ENCODE measurements at regions not wholly inside any gene's neighbourhood (a gene's known extent, or its start where the extent isn't known, plus 50 kb on each side); places are given as distances from the start of the nearest gene placed in this dataset.

DNA sequence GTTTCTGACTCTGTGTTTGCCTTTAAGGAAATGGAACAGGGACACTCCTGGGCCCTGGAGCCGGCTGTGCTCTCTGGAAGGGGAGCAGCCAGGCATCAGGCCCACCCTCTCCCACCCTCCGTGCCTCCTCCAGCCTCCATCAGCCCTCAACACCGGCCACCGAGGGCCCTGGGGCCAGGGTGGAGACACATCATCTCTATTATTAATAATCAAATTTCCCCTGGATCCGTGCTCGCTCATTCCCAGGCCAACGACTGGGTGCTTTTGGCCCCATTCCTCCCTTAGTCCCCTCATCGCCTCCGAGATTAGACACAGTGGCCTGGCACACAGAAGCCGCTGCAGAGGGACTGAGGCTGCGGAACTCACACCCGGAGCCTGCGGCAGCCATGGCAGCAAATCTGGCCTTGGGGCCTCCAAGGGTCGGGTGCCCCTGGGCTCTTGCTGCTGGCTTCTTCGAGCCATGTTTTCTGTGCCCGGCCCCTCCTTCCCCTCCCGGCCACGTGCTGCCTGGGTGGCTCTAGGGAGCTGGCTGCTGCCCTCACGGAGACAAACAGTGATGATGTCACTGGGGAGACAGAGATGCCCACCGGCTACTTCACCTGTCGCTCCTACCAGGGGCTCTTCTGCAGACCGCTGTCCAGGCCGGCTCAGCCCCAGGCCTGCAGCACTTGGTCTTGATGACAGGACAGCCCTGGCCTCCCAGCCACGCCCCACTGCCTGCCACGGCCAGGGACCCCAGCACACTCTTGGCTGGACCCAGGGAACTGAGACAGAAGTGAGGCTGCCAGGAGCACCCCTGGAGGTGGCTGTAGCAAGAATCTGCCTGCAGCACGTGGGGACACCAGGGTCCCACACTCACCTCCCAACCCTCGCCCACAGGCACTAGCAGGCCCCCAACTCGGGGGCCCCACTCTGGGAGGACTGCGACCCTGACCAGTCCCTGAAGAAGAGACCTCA, 76.6 kb upstream of the PPP1R26 start:
- Histone ChIP-seq H3K79me2 (ENCODE audit: control insufficient read depth, insufficient read depth, low read length) (no peaks in the 10 kb centered on the region), H3K4me3 (no peak overlapping the region), H3K27ac (ENCODE audit: extremely low read depth, low read depth, low read length) (no peak overlapping the region), H3K36me3 (ENCODE audit: control insufficient read depth, insufficient read depth, low read length) (no peaks in the 10 kb centered on the region), H3K27me3 (ENCODE audit: control insufficient read depth in 2 of 2, insufficient read depth in 2 of 2, low read length in 2 of 2) (peaks cover 7 to 65% of the 10 kb centered on the region in 2 experiments; a peak in 3 of 5 replicates), H3K4me1 (replicated peaks in 1 of 2; ENCODE audit: control insufficient read depth in 2 of 2, insufficient read depth in 2 of 2, low read length in 2 of 2) (peaks cover 0 to 13% of the 10 kb centered on the region in 2 experiments; a peak in 2 of 5 replicates), H3K9me3 (replicated peaks; ENCODE audit: control insufficient read depth, insufficient read depth, low read depth, low read length) (no peaks in the 10 kb centered on the region), H3K4me2 (ENCODE audit: insufficient read depth, low read length) (no peak overlapping the region), H3K9ac (ENCODE audit: insufficient read depth in 1 of 2, low read depth in 2 of 2, low read length in 2 of 2) (no peak overlapping the region), H4K20me1 (replicated peaks; ENCODE audit: control insufficient read depth, insufficient read depth, low read length) (0 out of 2 replicates have a peak, but pooled peaks cover 5% of the 10 kb centered on the region), H3K9me1 (ENCODE audit: control insufficient read depth, insufficient read depth, low read length) (no peaks in the 10 kb centered on the region), H2AFZ (ENCODE audit: low read depth, low read length) (no peak overlapping the region)
- intact Hi-C loops (cut with micrococcal nuclease) (no loop called here), in situ Hi-C loops (cut with MboI) (no loop called here)
- ATAC-seq = no peak
- no peak for TF ChIP-seq YBX1 (IDR thresholded peaks at IDR 0.05)
- TF ChIP-seq TARDBP (IDR thresholded peaks at IDR 0.05) = no peak
- no peak for TF ChIP-seq BDP1 (IDR thresholded peaks at IDR 0.05; ENCODE audit: insufficient read depth, insufficient read length)
- TF ChIP-seq POLR2G (IDR thresholded peaks at IDR 0.05; ENCODE audit: low read depth, low read length) = no peak
- no peak for TF ChIP-seq HDAC3 (IDR thresholded peaks at IDR 0.05; ENCODE audit: borderline replicate concordance, partially characterized antibody)
- no peak for TF ChIP-seq ZNF75A (CRISPR knock-in tag; IDR thresholded peaks at IDR 0.05)
- DNase-seq (ENCODE audit: extremely low read depth in 1 of 4, low spot score in 3 of 4) = no peak
- no peak for FAIRE-seq
- ChIA-PET POLR2A (no interaction called here), CTCF (ENCODE audit: low intra/inter-chr PET ratio) (interaction anchor here (0.6 to 1.1 kb wide), 2 partner anchors 10 to 190 kb away, joined by 3 read pairs; no protein-coding TSS in a partner anchor)
- no TSS peak for BruUV-seq (replicated peaks)
- WGBS (ENCODE audit: insufficient coverage, low coverage, missing lambda C conversion rate) = 5% methylated on average over 28 of the region's 29 CpGs

All from K562 (cell line).